Neural progenitor cell (in vitro differentiated cells): ENCODE measurements at regions not wholly inside any gene's neighbourhood (a gene's known extent, or its start where the extent isn't known, plus 50 kb on each side); places are given as distances from the start of the nearest gene placed in this dataset.
"Not testable (repeated sequence)": the region's sequence is repeated elsewhere in the genome, so short reads cannot be mapped to it uniquely, and the experiment has no call there.

Experiments used
- DNase-seq: peaks from one replicate; pipeline ENCODE4 v3.0.0-alpha.2; 2016; ENCODE audit warnings: low spot score
- H2AFZ ChIP-seq: fragments of 200-600 bp; sonication (generic); replicated peaks from 2 replicates; pipeline ENCODE4 v1.6.1; 2016; ENCODE audit warnings: antibody characterized with exemption
- H3F3A ChIP-seq: fragments of 200-600 bp; sonication (generic); 2 replicates; pipeline ENCODE4 v1.6.1; 2016; ENCODE audit warnings: antibody characterized with exemption, low read depth
- H3K27ac ChIP-seq: fragments of 200-600 bp; sonication (generic); 2 replicates; pipeline ENCODE4 v1.5.1; 2016; ENCODE audit warnings: mild to moderate bottlenecking
- H3K27me3 ChIP-seq: fragments of 200-600 bp; sonication (generic); 2 replicates; pipeline ENCODE4 v1.6.1; 2016; ENCODE audit warnings: mild to moderate bottlenecking, moderate library complexity
- H3K36me3 ChIP-seq: fragments of 200-600 bp; sonication (generic); 2 replicates; pipeline ENCODE4 v1.5.1; 2016
- H3K4me1 ChIP-seq: fragments of 200-600 bp; sonication (generic); 2 replicates; pipeline ENCODE4 v1.6.1; 2016; ENCODE audit warnings: mixed run types
- H3K4me2 ChIP-seq: fragments of 200-600 bp; sonication (generic); 2 replicates; pipeline ENCODE4 v1.6.1; 2016
- H3K4me3 ChIP-seq: fragments of 200-600 bp; sonication (generic); 2 replicates; pipeline ENCODE4 v1.5.1; 2016
- H3K79me2 ChIP-seq: fragments of 200-600 bp; sonication (generic); 2 replicates; pipeline ENCODE4 v1.6.1; 2016; ENCODE audit warnings: low read depth
- H3K9ac ChIP-seq: fragments of 200-600 bp; sonication (generic); 2 replicates; pipeline ENCODE4 v1.6.1; 2016
- H3K9me3 ChIP-seq: fragments of 200-600 bp; sonication (generic); 2 replicates; pipeline ENCODE4 v1.5.1; 2016; ENCODE audit warnings: low read depth
- H4K20me1 ChIP-seq: fragments of 200-600 bp; sonication (generic); 2 replicates; pipeline ENCODE4 v1.6.1; 2016; ENCODE audit warnings: low read depth
- H3K27ac Mint-ChIP-seq: 3 replicates; pipeline ENCODE4 v1.8.0; 2021; ENCODE audit warnings: mixed read lengths
- H3K27me3 Mint-ChIP-seq: 2 replicates; pipeline ENCODE4 v1.8.0; 2022; ENCODE audit warnings: low read depth, mild to moderate bottlenecking, inconsistent platforms, moderate library complexity, mixed read lengths; ENCODE audit not compliant: insufficient read depth
- H3K36me3 Mint-ChIP-seq: 3 replicates; pipeline ENCODE4 v1.8.0; 2021; ENCODE audit warnings: mixed read lengths
- H3K4me1 Mint-ChIP-seq: 3 replicates; pipeline ENCODE4 v1.8.0; 2021; ENCODE audit warnings: mixed read lengths
- H3K4me3 Mint-ChIP-seq: 3 replicates; pipeline ENCODE4 v1.8.0; 2021; ENCODE audit warnings: mild to moderate bottlenecking, moderate library complexity, mixed read lengths
- H3K9me3 Mint-ChIP-seq: 3 replicates; pipeline ENCODE4 v1.8.0; 2020; ENCODE audit warnings: mixed read lengths
- CTCF ChIP-seq: fragments of 200-600 bp; sonication (generic); IDR thresholded peaks from 2 replicates; pipeline ENCODE4 v1.5.1; 2017; ENCODE audit warnings: antibody characterized with exemption, mild to moderate bottlenecking
- EZH2 ChIP-seq: fragments of 200-600 bp; sonication (generic); IDR thresholded peaks from 2 replicates; pipeline ENCODE4 v1.6.1; 2017; ENCODE audit warnings: antibody characterized with exemption, mild to moderate bottlenecking, moderate library complexity
- EZH2phosphoT487 ChIP-seq: fragments of 200-600 bp; sonication (generic); IDR thresholded peaks from 2 replicates; pipeline ENCODE4 v1.6.1; 2017; ENCODE audit warnings: antibody characterized with exemption

- TF ChIP-seq EZH2: no peak
- TF ChIP-seq EZH2phosphoT487: no peak
- TF ChIP-seq CTCF: no peak
- Mint-ChIP-seq H3K27ac (no peak overlapping the region), H3K27me3 (no peaks in the 10 kb centered on the region), H3K36me3 (no peaks in the 10 kb centered on the region), H3K4me1 (no peaks in the 10 kb centered on the region), H3K9me3 (peaks cover 3% of the 10 kb centered on the region), H3K4me3 (no peak overlapping the region)
- DNase-seq: no peak
- Histone ChIP-seq H3K4me1 (no peaks in the 10 kb centered on the region), H3K79me2 (no peaks in the 10 kb centered on the region), H4K20me1 (no peaks in the 10 kb centered on the region), H3K4me3 (no peak overlapping the region), H3K36me3 (no peaks in the 10 kb centered on the region), H3K9me3 (no peaks in the 10 kb centered on the region), H3K27me3 (no peaks in the 10 kb centered on the region), H3K9ac (no peak overlapping the region), H2AFZ (no peak overlapping the region), H3F3A (no peaks in the 10 kb centered on the region), H3K27ac (no peak overlapping the region), H3K4me2 (no peak overlapping the region)
Measured at GRCh38 chr5:152739916-152740315, 334.8 kb upstream of the NMUR2 start.

GRCh38 chr5:152741126-152741525 lies 336.0 kb upstream of the NMUR2 start:
- H3K4me1 Mint-ChIP-seq, H3K27ac Mint-ChIP-seq, H3K4me2 ChIP-seq, H3K36me3 ChIP-seq, H3K4me1 ChIP-seq, H3K79me2 ChIP-seq, H3K27me3 Mint-ChIP-seq, H3K9ac ChIP-seq, H3F3A ChIP-seq, H3K27ac ChIP-seq, H3K4me3 ChIP-seq, H3K9me3 ChIP-seq, H3K4me3 Mint-ChIP-seq, H4K20me1 ChIP-seq, H3K27me3 ChIP-seq, DNase-seq, H3K36me3 Mint-ChIP-seq, H3K9me3 Mint-ChIP-seq, H2AFZ ChIP-seq: not testable (repeated sequence)

DNA sequence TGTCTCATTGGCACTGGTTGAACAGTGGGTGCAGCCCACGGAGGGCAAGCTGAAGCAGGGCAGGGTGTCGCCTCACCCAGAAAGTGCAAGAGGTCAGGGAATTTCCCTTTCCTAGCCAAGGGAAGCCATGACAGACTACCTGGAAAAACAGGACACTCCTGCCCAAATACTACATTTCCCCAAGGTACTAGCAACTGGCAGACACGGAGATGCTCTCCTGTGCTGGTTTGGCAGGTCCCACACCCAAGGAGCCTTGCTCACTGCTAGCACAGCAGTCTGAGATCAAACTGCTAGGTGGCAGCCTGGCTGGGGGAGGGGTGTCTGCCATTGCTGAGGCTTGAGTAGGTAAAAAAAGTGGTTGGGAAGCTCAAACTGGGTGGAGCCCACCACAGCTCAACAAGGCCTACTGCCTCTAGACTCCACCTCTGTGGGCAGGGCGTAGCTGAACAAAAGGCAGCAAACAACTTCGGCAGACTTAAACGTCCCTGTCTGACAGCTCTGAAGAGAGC lies 382.7 kb upstream of the NMUR2 start:
- H3K36me3 ChIP-seq, H4K20me1 ChIP-seq, H3K9me3 ChIP-seq, H3K4me1 ChIP-seq, H3F3A ChIP-seq, H3K4me2 ChIP-seq, H3K27ac Mint-ChIP-seq, H3K27ac ChIP-seq, H3K79me2 ChIP-seq, H3K27me3 ChIP-seq, H3K27me3 Mint-ChIP-seq, H3K36me3 Mint-ChIP-seq, H3K4me3 Mint-ChIP-seq, H3K9ac ChIP-seq, H3K4me1 Mint-ChIP-seq, DNase-seq, H3K4me3 ChIP-seq: not testable (repeated sequence)
- H2AFZ ChIP-seq: peak overlapping the region; percentile 93
- H3K9me3 Mint-ChIP-seq: peaks cover 14% of the 10 kb centered on the region

- no peak overlapping the region for H3K27ac ChIP-seq
- H3K9ac ChIP-seq: no peak overlapping the region
- no peaks in the 10 kb centered on the region for H3K27me3 ChIP-seq
- H3K4me1 ChIP-seq: no peaks in the 10 kb centered on the region
- H3K27ac Mint-ChIP-seq: no peak overlapping the region
- H3K9me3 ChIP-seq: no peaks in the 10 kb centered on the region
- H4K20me1 ChIP-seq: no peaks in the 10 kb centered on the region
- no peaks in the 10 kb centered on the region for H3K36me3 Mint-ChIP-seq
- no peaks in the 10 kb centered on the region for H3F3A ChIP-seq
- H2AFZ ChIP-seq: no peak overlapping the region
- H3K79me2 ChIP-seq: no peaks in the 10 kb centered on the region
- no peak overlapping the region for H3K4me3 Mint-ChIP-seq
- no peak overlapping the region for H3K4me3 ChIP-seq
- no peaks in the 10 kb centered on the region for H3K9me3 Mint-ChIP-seq
- TF ChIP-seq CTCF: no peak
- no peak for TF ChIP-seq EZH2
- no peak for TF ChIP-seq EZH2phosphoT487
- H3K4me2 ChIP-seq: no peak overlapping the region
- no peak for DNase-seq
- no peaks in the 10 kb centered on the region for H3K27me3 Mint-ChIP-seq
- H3K4me1 Mint-ChIP-seq: no peaks in the 10 kb centered on the region
- no peaks in the 10 kb centered on the region for H3K36me3 ChIP-seq
Measured at GRCh38 chr5:152801886-152802285, 396.8 kb upstream of the NMUR2 start.
